Natural killer cell (primary cell): ENCODE measurements at regions not wholly inside any gene's neighbourhood (a gene's known extent, or its start where the extent isn't known, plus 50 kb on each side); places are given as distances from the start of the nearest gene placed in this dataset.

Experiments used
- ATAC-seq, 3 donors: fragments of 150-1000 bp in 2 of 3; fragments of 200-7000 bp in 1 of 3; cut with Tn5 transposase; 1 replicate in 1 of 3; 2 replicates in 2 of 3; pipeline ENCODE4 v1.10.0; 2021; ENCODE audit warnings: mild to moderate bottlenecking in 2 of 3, moderate library complexity in 2 of 3
- DNase-seq, 2 donors: peaks; one replicate each; pipeline versions ENCODE4 v3.0.0 to v3.0.0-alpha.2; 2013 to 2021; ENCODE audit warnings: mixed read lengths in 1 of 2
- H3K27ac ChIP-seq: one replicate; pipeline ENCODE4 v1.5.1; 2013; ENCODE audit warnings: mild to moderate bottlenecking, low read length
- H3K27me3 ChIP-seq: one replicate; pipeline ENCODE4 v1.6.1; 2013; ENCODE audit warnings: low read length; ENCODE audit not compliant: control insufficient read depth, insufficient read depth
- H3K36me3 ChIP-seq: one replicate; pipeline ENCODE4 v1.6.1; 2013; ENCODE audit warnings: low read length; ENCODE audit not compliant: control insufficient read depth, insufficient read depth
- H3K4me1 ChIP-seq: one replicate; pipeline ENCODE4 v1.6.1; 2013; ENCODE audit warnings: low read length; ENCODE audit not compliant: control insufficient read depth, insufficient read depth
- H3K4me3 ChIP-seq: one replicate; pipeline ENCODE4 v1.5.1; 2013; ENCODE audit warnings: low read length
- H3K9me3 ChIP-seq: one replicate; pipeline ENCODE4 v1.6.1; 2013; ENCODE audit warnings: low read length; ENCODE audit not compliant: control insufficient read depth, insufficient read depth
- H3K27ac Mint-ChIP-seq, 2 donors: one replicate each; pipeline ENCODE4 v1.8.0; 2022; ENCODE audit warnings: mild to moderate bottlenecking in 2 of 2, mixed read lengths in 2 of 2, moderate library complexity in 1 of 2
- H3K27me3 Mint-ChIP-seq, 2 donors: one replicate each; pipeline ENCODE4 v1.8.0; 2022; ENCODE audit warnings: low read depth in 2 of 2, mixed read lengths in 2 of 2
- H3K36me3 Mint-ChIP-seq: one replicate; pipeline ENCODE4 v1.8.0; 2022; ENCODE audit warnings: mixed read lengths
- H3K4me1 Mint-ChIP-seq, 2 donors: one replicate each; pipeline ENCODE4 v1.8.0; 2022; ENCODE audit warnings: mixed read lengths in 2 of 2
- H3K4me3 Mint-ChIP-seq: one replicate; pipeline ENCODE4 v1.8.0; 2022; ENCODE audit warnings: mild to moderate bottlenecking, moderate library complexity, mixed read lengths
- H3K9me3 Mint-ChIP-seq, 2 donors: one replicate each; pipeline ENCODE4 v1.8.0; 2022; ENCODE audit warnings: mixed read lengths in 2 of 2
- CTCF ChIP-seq: fragments of 200-600 bp; IDR thresholded peaks from one replicate; pipeline ENCODE4 v1.8.0; 2022; ENCODE audit warnings: antibody characterized with exemption
- WGBS: methylation state at CpG from one replicate; pipeline ENCODE4 v1.1.7; 2013; ENCODE audit warnings: missing lambda C conversion rate; ENCODE audit not compliant: insufficient coverage; 5-methylcytosine and 5-hydroxymethylcytosine counted together
- intact Hi-C: fragments of 100-400 bp; cut with micrococcal nuclease; formaldehyde crosslinking; loops from one replicate; pipeline ENCODE4 v1.14.2; 2022

- no peaks in the 10 kb centered on the region for H3K36me3 ChIP-seq
- peaks cover 8 to 10% of the 10 kb centered on the region in 2 donors for H3K9me3 Mint-ChIP-seq
- no peak for DNase-seq
- no peaks in the 10 kb centered on the region for H3K27me3 Mint-ChIP-seq
- H3K4me1 Mint-ChIP-seq: no peaks in the 10 kb centered on the region
- H3K27ac Mint-ChIP-seq: no peak overlapping the region
- H3K36me3 Mint-ChIP-seq: no peaks in the 10 kb centered on the region
- no peak for TF ChIP-seq CTCF
- no peak overlapping the region for H3K27ac ChIP-seq
- no peak for ATAC-seq
- H3K27me3 ChIP-seq: no peaks in the 10 kb centered on the region
- H3K4me1 ChIP-seq: no peaks in the 10 kb centered on the region
- H3K4me3 ChIP-seq: no peak overlapping the region
- no peaks in the 10 kb centered on the region for H3K9me3 ChIP-seq
- no peak overlapping the region for H3K4me3 Mint-ChIP-seq
- intact Hi-C loops: no loop called here
- 77% methylated on average over 2 of the region's 4 CpGs for WGBS
These were observed 161.9 kb upstream of the CADPS start for GRCh38 chr3:63037116-63037515.

- Histone ChIP-seq H3K9me3 (no peaks in the 10 kb centered on the region), H3K36me3 (no peaks in the 10 kb centered on the region), H3K4me1 (no peaks in the 10 kb centered on the region), H3K27me3 (no peaks in the 10 kb centered on the region), H3K27ac (no peak overlapping the region), H3K4me3 (no peak overlapping the region)
- H3K36me3 Mint-ChIP-seq: no peaks in the 10 kb centered on the region
- WGBS: 100% methylated on average over 2 of the region's 3 CpGs
- no peak for TF ChIP-seq CTCF
- H3K27ac Mint-ChIP-seq: no peak overlapping the region
- intact Hi-C loops: no loop called here
- H3K4me1 Mint-ChIP-seq: no peaks in the 10 kb centered on the region
- H3K9me3 Mint-ChIP-seq: peaks cover 12 to 14% of the 10 kb centered on the region in 2 donors
- ATAC-seq (no peak), DNase-seq (no peak)
- no peaks in the 10 kb centered on the region for H3K27me3 Mint-ChIP-seq
- H3K4me3 Mint-ChIP-seq: no peak overlapping the region
These were observed 167.6 kb upstream of the CADPS start for GRCh38 chr3:63042833-63043232.

GRCh38 chr3:63043631-63044030 is 168.4 kb upstream of the CADPS start:
- intact Hi-C loops: no loop called here
- WGBS: no CpG with 5 or more reads among the region's 1 CpG
- ATAC-seq: no peak
- H3K4me3 ChIP-seq: no peak overlapping the region
- Mint-ChIP-seq H3K4me1 (no peaks in the 10 kb centered on the region), H3K36me3 (no peaks in the 10 kb centered on the region), H3K9me3 (peaks cover 12 to 14% of the 10 kb centered on the region in 2 donors), H3K27me3 (no peaks in the 10 kb centered on the region), H3K4me3 (no peak overlapping the region), H3K27ac (no peak overlapping the region)
- TF ChIP-seq CTCF: no peak
- no peaks in the 10 kb centered on the region for H3K36me3 ChIP-seq
- H3K27ac ChIP-seq: no peak overlapping the region
- H3K4me1 ChIP-seq: no peaks in the 10 kb centered on the region
- no peaks in the 10 kb centered on the region for H3K9me3 ChIP-seq
- DNase-seq: no peak
- H3K27me3 ChIP-seq: no peaks in the 10 kb centered on the region

GRCh38 chr3:63046152-63046551 is 170.9 kb upstream of the CADPS start:
- Mint-ChIP-seq H3K27ac (no peak overlapping the region), H3K27me3 (no peaks in the 10 kb centered on the region), H3K4me3 (no peak overlapping the region), H3K9me3 (peaks cover 8 to 9% of the 10 kb centered on the region in 2 donors), H3K4me1 (no peaks in the 10 kb centered on the region), H3K36me3 (no peaks in the 10 kb centered on the region)
- Histone ChIP-seq H3K27me3 (no peaks in the 10 kb centered on the region), H3K4me3 (no peak overlapping the region), H3K4me1 (no peaks in the 10 kb centered on the region), H3K27ac (no peak overlapping the region), H3K9me3 (no peaks in the 10 kb centered on the region), H3K36me3 (no peaks in the 10 kb centered on the region)
- DNase-seq: no peak
- intact Hi-C loops: no loop called here
- no peak for ATAC-seq
- TF ChIP-seq CTCF: no peak
- 88% methylated on average over 2 of the region's 2 CpGs for WGBS
